HCT116 (cell line): ENCODE measurements at regions not wholly inside any gene's neighbourhood (a gene's known extent, or its start where the extent isn't known, plus 50 kb on each side); places are given as distances from the start of the nearest gene placed in this dataset.

Experiments used
- ATAC-seq: fragments of 200-7000 bp; cut with Tn5 transposase; 2 replicates; pipeline ENCODE4 v1.9.1; 2020; ENCODE audit warnings: mild to moderate bottlenecking, moderate library complexity
- BruUV-seq: library from RNA; stranded (reverse); fragments of 400-500 nt; replicated peaks from 2 replicates; lab custom pipeline; 2021; lab: Mats Ljungman, UMichigan
- CTCF ChIA-PET: fragments of 300-600 bp; sonication (Branson Sonifier 250); formaldehyde crosslinking; loops from one replicate; lab custom pipeline; 2021; ENCODE audit warnings: antibody characterized with exemption; lab: Charles Lee
- POLR2A ChIA-PET: fragments of 300-600, 350-600 bp; sonication (Branson Sonifier 250); formaldehyde crosslinking; loops from one replicate; lab custom pipeline; 2021; ENCODE audit warnings: antibody characterized with exemption; lab: Charles Lee
- RAD21 ChIA-PET, 2 experiments: fragments of 300-600 bp; sonication (Branson Sonifier 250); formaldehyde crosslinking; loops; one replicate each; lab custom pipeline; 2023; ENCODE audit warnings: low total read pairs in 2 of 2; ENCODE audit not compliant: uncharacterized antibody in 2 of 2, unreplicated experiment in 2 of 2, low non-redundant PET in 1 of 2; lab: Charles Lee
- DNase-seq: peaks from one replicate; pipeline ENCODE4 v3.0.0-alpha.2; 2010; ENCODE audit warnings: low read depth, low spot score
- H2AFZ ChIP-seq: fragments of 200-600 bp; shearing (Covaris generic), sonication (generic); 2 replicates; pipeline ENCODE4 v1.6.1; 2017; ENCODE audit warnings: low read depth, mixed run types, mixed read lengths, antibody characterized with exemption, low read length; ENCODE audit not compliant: poor library complexity, severe bottlenecking
- H3K27ac ChIP-seq: 2 replicates; pipeline ENCODE4 v1.5.1; 2012; ENCODE audit warnings: low read depth, low read length
- H3K27me3 ChIP-seq: fragments of 200-600 bp; sonication (generic); 2 replicates; pipeline ENCODE4 v1.6.1; 2016; ENCODE audit warnings: mixed run types, low read length, mixed read lengths; ENCODE audit not compliant: insufficient read depth
- H3K36me3 ChIP-seq, 2 experiments: fragments of 200-500 bp in 1 of 2; fragments of 200-600 bp in 1 of 2; sonication (Bioruptor generic) in 1 of 2; sonication (generic) in 1 of 2; 2 replicates each; pipeline versions ENCODE4 v1.5.1 to v1.6.1; 2014 to 2016; ENCODE audit warnings: low read length in 2 of 2, inconsistent platforms in 1 of 2, mixed read lengths in 1 of 2, mixed run types in 1 of 2; ENCODE audit not compliant: insufficient read depth in 2 of 2, control insufficient read depth in 1 of 2
- H3K4me1 ChIP-seq, 2 experiments: fragments of 200-600 bp in 1 of 2; sonication (generic) in 1 of 2; 2 replicates each; pipeline versions ENCODE4 v1.5.1 to v1.6.1; 2012 to 2017; ENCODE audit warnings: low read length in 2 of 2, inconsistent platforms in 1 of 2, mild to moderate bottlenecking in 1 of 2, mixed read lengths in 1 of 2, mixed run types in 1 of 2, moderate library complexity in 1 of 2; ENCODE audit not compliant: insufficient read depth in 2 of 2, control insufficient read depth in 1 of 2
- H3K4me2 ChIP-seq: fragments of 200-600 bp; sonication (generic); 2 replicates; pipeline ENCODE4 v1.6.1; 2017; ENCODE audit warnings: mixed run types, low read length, mixed read lengths
- H3K4me3 ChIP-seq, 2 experiments: fragments of 200-600 bp in 1 of 2; sonication (generic) in 1 of 2; replicated peaks in 1 of 2; 2 replicates each; pipeline ENCODE4 v1.5.1; 2011 to 2016; ENCODE audit warnings: low read length in 2 of 2, control low read depth in 1 of 2, low read depth in 1 of 2, mild to moderate bottlenecking in 1 of 2, mixed read lengths in 1 of 2, mixed run types in 1 of 2
- H3K79me2 ChIP-seq: fragments of 200-600 bp; sonication (generic); 2 replicates; pipeline ENCODE4 v1.6.1; 2017; ENCODE audit warnings: mild to moderate bottlenecking, mixed run types, low read length, moderate library complexity, mixed read lengths; ENCODE audit not compliant: insufficient read depth
- H3K9ac ChIP-seq: fragments of 200-600 bp; sonication (generic); 2 replicates; pipeline ENCODE4 v1.6.1; 2016; ENCODE audit warnings: low read length, mixed read lengths
- H3K9me2 ChIP-seq: fragments of 200-600 bp; sonication (generic), shearing (Covaris generic); 2 replicates; pipeline ENCODE4 v1.6.1; 2017; ENCODE audit warnings: mixed run types, mild to moderate bottlenecking, moderate library complexity; ENCODE audit not compliant: insufficient read depth
- H3K9me3 ChIP-seq, 2 experiments: fragments of 200-500 bp in 1 of 2; fragments of 200-600 bp in 1 of 2; sonication (Bioruptor generic) in 1 of 2; sonication (generic) in 1 of 2; 2 replicates each; pipeline ENCODE4 v1.6.1; 2014 to 2017; ENCODE audit warnings: low read length in 2 of 2, mixed read lengths in 2 of 2, inconsistent platforms in 1 of 2, low read depth in 1 of 2, mild to moderate bottlenecking in 1 of 2, mixed run types in 1 of 2, moderate library complexity in 1 of 2; ENCODE audit not compliant: control insufficient read depth in 1 of 2, insufficient read depth in 1 of 2
- H4K20me1 ChIP-seq: fragments of 200-600 bp; sonication (generic), shearing (Covaris generic); 2 replicates; pipeline ENCODE4 v1.6.1; 2017; ENCODE audit warnings: mixed run types, mild to moderate bottlenecking, moderate library complexity; ENCODE audit not compliant: insufficient read depth
- POLR2A ChIP-seq: IDR thresholded peaks from 2 replicates; pipeline ENCODE4 v1.7.0; 2011; ENCODE audit warnings: borderline replicate concordance; ENCODE audit not compliant: insufficient read depth, insufficient read length; ENCODE audit errors: extremely low read depth
- SIN3A ChIP-seq: IDR thresholded peaks from 2 replicates; pipeline ENCODE4 v1.6.1; 2012; ENCODE audit warnings: low read depth
- intact Hi-C: fragments of 100-400 bp; cut with micrococcal nuclease; formaldehyde crosslinking; loops from 2 replicates; pipeline ENCODE4 v1.10.0; 2022
- TF ChIP-seq, protein P1 (sequence below): IDR thresholded peaks from 2 replicates; pipeline ENCODE4 v1.6.1; 2012
- TF ChIP-seq, protein P2 (sequence below): IDR thresholded peaks from 2 replicates; pipeline ENCODE4 v1.6.1; 2012
- TF ChIP-seq, protein P3 (sequence below): IDR thresholded peaks from 2 replicates; pipeline ENCODE4 v1.6.1; 2012; ENCODE audit warnings: low read depth

DNA sequence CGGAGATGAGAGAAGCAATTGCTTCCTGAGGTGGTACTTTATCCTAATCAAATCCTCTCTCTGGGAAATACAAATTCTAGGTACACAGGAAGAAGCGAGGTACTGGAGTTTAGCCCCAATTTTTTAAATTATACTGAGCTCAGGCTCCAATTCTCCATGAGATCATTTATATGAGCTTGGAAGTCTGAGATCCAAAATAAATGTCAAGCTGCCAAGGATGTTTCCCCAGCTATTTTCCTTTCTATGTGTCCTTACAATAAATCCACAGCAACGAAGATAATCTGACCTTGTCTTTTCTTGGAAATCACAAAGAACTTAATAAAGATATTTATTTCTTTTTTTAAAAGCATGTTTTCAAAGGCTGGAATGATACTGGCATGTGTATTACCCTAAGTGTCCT is 597.3 kb downstream of the GABRG2 start:
- Histone ChIP-seq H3K9ac (no peak overlapping the region), H3K4me2 (no peak overlapping the region), H3K79me2 (no peaks in the 10 kb centered on the region), H4K20me1 (no peaks in the 10 kb centered on the region), H3K4me3 (no peak overlapping the region), H3K9me3 (peaks cover 4 to 16% of the 10 kb centered on the region in 2 experiments; a peak in 2 of 4 replicates), H3K27ac (no peak overlapping the region), H2AFZ (no peak overlapping the region), H3K27me3 (no peaks in the 10 kb centered on the region), H3K9me2 (no peaks in the 10 kb centered on the region), H3K36me3 (no peaks in the 10 kb centered on the region), H3K4me1 (no peaks in the 10 kb centered on the region)
- DNase-seq: no peak
- POLR2A ChIA-PET: no interaction called here
- no TSS peak for BruUV-seq
- RAD21 ChIA-PET: no interaction called here
- intact Hi-C loops: no loop called here
- TF ChIP-seq SIN3A (no peak), POLR2A (no peak)
- TF ChIP-seq, protein P1, sequence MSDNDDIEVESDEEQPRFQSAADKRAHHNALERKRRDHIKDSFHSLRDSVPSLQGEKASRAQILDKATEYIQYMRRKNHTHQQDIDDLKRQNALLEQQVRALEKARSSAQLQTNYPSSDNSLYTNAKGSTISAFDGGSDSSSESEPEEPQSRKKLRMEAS: no peak
- TF ChIP-seq, protein P2, sequence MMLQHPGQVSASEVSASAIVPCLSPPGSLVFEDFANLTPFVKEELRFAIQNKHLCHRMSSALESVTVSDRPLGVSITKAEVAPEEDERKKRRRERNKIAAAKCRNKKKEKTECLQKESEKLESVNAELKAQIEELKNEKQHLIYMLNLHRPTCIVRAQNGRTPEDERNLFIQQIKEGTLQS: no peak
- CTCF ChIA-PET: no interaction called here
- no peak for ATAC-seq

DNA sequence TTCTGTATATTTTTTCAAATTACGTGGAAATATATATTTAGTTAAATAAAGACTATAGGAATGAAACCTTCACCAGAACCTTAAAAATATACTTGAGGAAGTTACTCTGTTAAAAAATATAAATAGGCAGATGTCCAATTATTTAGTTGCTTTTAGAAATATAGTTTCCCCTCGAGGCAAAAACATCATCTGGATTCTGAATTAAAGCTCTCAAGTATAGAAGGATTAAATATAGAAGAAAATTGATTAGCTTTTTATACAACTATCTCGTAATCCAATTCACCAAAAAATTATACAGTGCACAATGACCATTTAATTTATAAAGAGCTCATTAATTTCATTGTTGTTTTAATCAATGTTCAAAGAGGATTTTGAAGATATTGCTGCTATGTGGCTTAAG is 601.4 kb downstream of the GABRG2 start:
- TF ChIP-seq, protein P3, sequence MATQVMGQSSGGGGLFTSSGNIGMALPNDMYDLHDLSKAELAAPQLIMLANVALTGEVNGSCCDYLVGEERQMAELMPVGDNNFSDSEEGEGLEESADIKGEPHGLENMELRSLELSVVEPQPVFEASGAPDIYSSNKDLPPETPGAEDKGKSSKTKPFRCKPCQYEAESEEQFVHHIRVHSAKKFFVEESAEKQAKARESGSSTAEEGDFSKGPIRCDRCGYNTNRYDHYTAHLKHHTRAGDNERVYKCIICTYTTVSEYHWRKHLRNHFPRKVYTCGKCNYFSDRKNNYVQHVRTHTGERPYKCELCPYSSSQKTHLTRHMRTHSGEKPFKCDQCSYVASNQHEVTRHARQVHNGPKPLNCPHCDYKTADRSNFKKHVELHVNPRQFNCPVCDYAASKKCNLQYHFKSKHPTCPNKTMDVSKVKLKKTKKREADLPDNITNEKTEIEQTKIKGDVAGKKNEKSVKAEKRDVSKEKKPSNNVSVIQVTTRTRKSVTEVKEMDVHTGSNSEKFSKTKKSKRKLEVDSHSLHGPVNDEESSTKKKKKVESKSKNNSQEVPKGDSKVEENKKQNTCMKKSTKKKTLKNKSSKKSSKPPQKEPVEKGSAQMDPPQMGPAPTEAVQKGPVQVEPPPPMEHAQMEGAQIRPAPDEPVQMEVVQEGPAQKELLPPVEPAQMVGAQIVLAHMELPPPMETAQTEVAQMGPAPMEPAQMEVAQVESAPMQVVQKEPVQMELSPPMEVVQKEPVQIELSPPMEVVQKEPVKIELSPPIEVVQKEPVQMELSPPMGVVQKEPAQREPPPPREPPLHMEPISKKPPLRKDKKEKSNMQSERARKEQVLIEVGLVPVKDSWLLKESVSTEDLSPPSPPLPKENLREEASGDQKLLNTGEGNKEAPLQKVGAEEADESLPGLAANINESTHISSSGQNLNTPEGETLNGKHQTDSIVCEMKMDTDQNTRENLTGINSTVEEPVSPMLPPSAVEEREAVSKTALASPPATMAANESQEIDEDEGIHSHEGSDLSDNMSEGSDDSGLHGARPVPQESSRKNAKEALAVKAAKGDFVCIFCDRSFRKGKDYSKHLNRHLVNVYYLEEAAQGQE: no peak

More for the DNA sequence above, 601.4 kb downstream of the GABRG2 start:
- POLR2A ChIA-PET: no interaction called here
- ATAC-seq (no peak), DNase-seq (no peak)
- H3K27ac ChIP-seq: no peak overlapping the region
- H3K4me2 ChIP-seq: no peak overlapping the region
- H3K36me3 ChIP-seq: no peaks in the 10 kb centered on the region
- H3K9ac ChIP-seq: no peak overlapping the region
- intact Hi-C loops: no loop called here
- H3K4me3 ChIP-seq: no peak overlapping the region
- RAD21 ChIA-PET: no interaction called here
- no peaks in the 10 kb centered on the region for H4K20me1 ChIP-seq
- CTCF ChIA-PET: no interaction called here
- H3K79me2 ChIP-seq: no peaks in the 10 kb centered on the region
- peaks cover 4 to 14% of the 10 kb centered on the region in 2 experiments; a peak in 2 of 4 replicates for H3K9me3 ChIP-seq
- H3K27me3 ChIP-seq: no peaks in the 10 kb centered on the region
- H3K9me2 ChIP-seq: no peaks in the 10 kb centered on the region
- BruUV-seq: no TSS peak
- no peak overlapping the region for H2AFZ ChIP-seq
- H3K4me1 ChIP-seq: no peaks in the 10 kb centered on the region
